ENCODE measurements at regions not wholly inside any gene's neighbourhood (a gene's known extent, or its start where the extent isn't known, plus 50 kb on each side); places are given as distances from the start of the nearest gene placed in this dataset.

DNA sequence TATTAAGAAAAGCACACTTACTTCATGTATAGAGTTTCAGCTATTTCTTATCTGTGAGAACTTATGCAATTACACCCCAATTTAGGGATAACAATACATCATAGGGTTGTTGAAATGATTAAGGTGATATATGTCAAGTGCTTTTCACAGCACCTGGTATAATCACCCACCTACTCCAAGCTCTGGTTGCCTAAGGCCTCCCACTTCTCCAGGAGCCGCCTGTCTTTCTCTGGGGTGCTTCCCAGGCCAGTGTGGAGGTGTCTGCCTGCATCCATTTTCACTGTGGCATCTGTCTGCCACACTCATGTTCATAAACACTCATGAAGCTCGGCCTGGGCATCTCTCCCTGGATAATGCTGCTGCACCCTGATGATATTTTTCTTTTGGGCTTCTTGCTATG, 250.3 kb downstream of the STK31 start:
- Mint-ChIP-seq H3K4me1 (peaks cover 28% of the 10 kb centered on the region), H3K4me3 (no peak overlapping the region), H3K27me3 (ENCODE audit: low read depth) (peaks cover 8% of the 10 kb centered on the region), H3K27ac (no peak overlapping the region), H3K9me3 (peaks cover 9% of the 10 kb centered on the region), H3K36me3 (no peaks in the 10 kb centered on the region)
- no peak for DNase-seq (ENCODE audit: low spot score in 2 of 2, unreplicated experiment in 2 of 2)
- TF ChIP-seq, protein P1, sequence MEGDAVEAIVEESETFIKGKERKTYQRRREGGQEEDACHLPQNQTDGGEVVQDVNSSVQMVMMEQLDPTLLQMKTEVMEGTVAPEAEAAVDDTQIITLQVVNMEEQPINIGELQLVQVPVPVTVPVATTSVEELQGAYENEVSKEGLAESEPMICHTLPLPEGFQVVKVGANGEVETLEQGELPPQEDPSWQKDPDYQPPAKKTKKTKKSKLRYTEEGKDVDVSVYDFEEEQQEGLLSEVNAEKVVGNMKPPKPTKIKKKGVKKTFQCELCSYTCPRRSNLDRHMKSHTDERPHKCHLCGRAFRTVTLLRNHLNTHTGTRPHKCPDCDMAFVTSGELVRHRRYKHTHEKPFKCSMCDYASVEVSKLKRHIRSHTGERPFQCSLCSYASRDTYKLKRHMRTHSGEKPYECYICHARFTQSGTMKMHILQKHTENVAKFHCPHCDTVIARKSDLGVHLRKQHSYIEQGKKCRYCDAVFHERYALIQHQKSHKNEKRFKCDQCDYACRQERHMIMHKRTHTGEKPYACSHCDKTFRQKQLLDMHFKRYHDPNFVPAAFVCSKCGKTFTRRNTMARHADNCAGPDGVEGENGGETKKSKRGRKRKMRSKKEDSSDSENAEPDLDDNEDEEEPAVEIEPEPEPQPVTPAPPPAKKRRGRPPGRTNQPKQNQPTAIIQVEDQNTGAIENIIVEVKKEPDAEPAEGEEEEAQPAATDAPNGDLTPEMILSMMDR (IDR thresholded peaks at IDR 0.05; ENCODE audit: unreplicated experiment), result no peak

DNA sequence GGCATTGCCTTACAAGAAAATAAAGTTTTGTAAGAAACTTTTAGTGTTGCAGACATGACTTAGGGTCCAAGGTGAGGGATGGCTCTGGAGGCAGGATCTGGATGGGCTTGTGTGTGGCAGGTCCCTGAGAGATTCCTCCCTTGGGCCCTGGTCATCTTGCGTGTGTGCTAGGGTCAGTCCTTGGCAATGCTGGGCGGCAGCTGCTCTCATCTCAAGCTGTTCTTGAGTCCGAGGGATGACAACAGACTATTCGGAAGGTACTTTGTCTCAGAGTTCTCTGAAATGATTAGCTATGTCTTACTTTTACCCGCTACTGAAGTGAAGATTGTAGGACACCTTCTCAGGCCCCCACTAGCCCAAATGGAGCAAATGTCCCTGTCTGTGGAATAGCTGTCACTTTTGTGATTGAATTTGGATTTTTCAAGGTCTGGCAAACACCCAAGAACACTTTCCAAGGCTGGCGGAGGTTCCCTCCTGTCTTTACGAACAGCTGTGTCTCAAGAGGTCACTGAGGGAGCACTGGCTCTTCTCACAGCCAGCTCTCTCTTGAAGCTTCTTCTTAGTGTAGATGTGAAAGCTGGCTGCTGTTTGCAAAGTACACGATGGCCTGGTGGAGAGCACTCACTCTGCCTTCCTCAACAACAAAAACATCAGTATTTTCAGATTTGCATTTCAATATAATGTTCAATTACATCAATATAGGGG, 253.6 kb downstream of the STK31 start:
- Mint-ChIP-seq H3K4me3 (no peak overlapping the region), H3K27me3 (ENCODE audit: low read depth) (peaks cover 8% of the 10 kb centered on the region), H3K4me1 (peaks cover 36% of the 10 kb centered on the region), H3K36me3 (no peaks in the 10 kb centered on the region), H3K9me3 (peaks cover 4% of the 10 kb centered on the region), H3K27ac (no peak overlapping the region)
- TF ChIP-seq, protein P1 (IDR thresholded peaks at IDR 0.05; ENCODE audit: unreplicated experiment), result no peak
- no peak for DNase-seq (ENCODE audit: low spot score in 2 of 2, unreplicated experiment in 2 of 2)

DNA sequence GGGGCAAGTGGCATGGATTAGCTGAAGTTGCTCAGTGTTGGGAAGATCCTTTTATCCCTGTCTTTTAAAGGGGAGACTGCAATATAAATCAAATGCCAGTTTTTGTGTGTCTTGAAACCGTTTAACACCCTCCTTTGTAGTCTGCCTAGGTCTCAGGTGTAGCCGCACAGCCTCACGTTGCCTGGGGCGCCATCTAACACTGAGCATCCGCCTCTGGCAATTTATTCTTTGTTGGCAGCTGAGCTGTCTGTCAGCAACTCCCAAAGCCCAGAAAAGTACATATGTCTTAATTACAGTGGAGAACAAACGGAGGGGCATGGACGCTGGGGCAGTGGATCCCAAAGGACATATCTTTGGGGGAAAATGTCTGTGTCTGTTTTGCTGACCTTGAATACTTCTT, 254.7 kb downstream of the STK31 start:
- Mint-ChIP-seq H3K4me3 (no peak overlapping the region), H3K4me1 (peaks cover 47% of the 10 kb centered on the region), H3K27me3 (ENCODE audit: low read depth) (peaks cover 5% of the 10 kb centered on the region), H3K9me3 (peaks cover 4% of the 10 kb centered on the region), H3K27ac (no peak overlapping the region), H3K36me3 (no peaks in the 10 kb centered on the region)
- TF ChIP-seq, protein P1 (IDR thresholded peaks at IDR 0.05; ENCODE audit: unreplicated experiment), result no peak
- no peak for DNase-seq (ENCODE audit: low spot score in 2 of 2, unreplicated experiment in 2 of 2)

DNA sequence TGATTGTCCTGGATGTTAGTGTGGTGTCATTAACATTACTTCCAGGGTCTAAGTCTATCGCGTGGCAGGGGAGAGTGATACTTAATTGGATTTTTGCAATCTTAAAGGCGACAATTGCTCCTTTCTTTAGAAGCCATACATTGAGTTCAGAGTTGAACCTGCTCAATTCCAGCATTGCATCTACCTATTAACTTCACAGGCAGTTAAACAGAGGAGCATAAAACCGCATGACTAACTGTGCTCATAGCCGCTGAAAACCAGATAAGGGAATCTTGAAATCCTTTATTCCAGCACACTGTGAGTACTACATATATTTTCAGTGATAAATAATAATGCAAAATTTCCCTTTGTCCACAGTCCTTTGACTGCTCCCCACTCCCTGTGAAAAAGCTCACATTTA, 255.3 kb downstream of the STK31 start:
- Mint-ChIP-seq H3K9me3 (peaks cover 4% of the 10 kb centered on the region), H3K4me1 (peaks cover 52% of the 10 kb centered on the region), H3K27ac (no peak overlapping the region), H3K4me3 (no peak overlapping the region), H3K27me3 (ENCODE audit: low read depth) (peaks cover 5% of the 10 kb centered on the region), H3K36me3 (no peaks in the 10 kb centered on the region)
- TF ChIP-seq, protein P1 (IDR thresholded peaks at IDR 0.05; ENCODE audit: unreplicated experiment), result no peak
- DNase-seq (ENCODE audit: low spot score in 2 of 2, unreplicated experiment in 2 of 2), result no peak

DNA sequence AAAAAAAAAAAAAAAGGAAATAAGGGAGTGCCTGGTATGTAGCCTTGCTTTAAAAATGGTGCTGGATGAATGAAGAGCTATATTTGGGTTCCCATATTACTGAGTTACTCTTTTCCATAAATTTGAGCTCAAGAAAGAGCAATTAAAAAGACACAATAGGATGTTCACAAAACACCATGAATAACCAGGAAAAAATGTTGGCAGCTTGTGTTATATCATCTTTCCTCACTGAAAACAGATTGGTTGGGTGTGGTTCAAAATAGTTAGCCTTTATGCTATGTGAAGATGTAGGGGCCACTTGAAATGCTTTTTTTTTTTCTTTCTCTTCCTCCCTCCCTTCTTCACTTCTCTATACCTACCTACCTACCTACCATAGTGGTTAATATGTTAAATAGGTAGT, 256.9 kb downstream of the STK31 start:
- DNase-seq (ENCODE audit: low spot score in 2 of 2, unreplicated experiment in 2 of 2), result no peak
- Mint-ChIP-seq H3K4me3 (no peak overlapping the region), H3K27ac (no peak overlapping the region), H3K9me3 (no peaks in the 10 kb centered on the region), H3K27me3 (ENCODE audit: low read depth) (no peaks in the 10 kb centered on the region), H3K36me3 (no peaks in the 10 kb centered on the region), H3K4me1 (peaks cover 57% of the 10 kb centered on the region)
- TF ChIP-seq, protein P1 (IDR thresholded peaks at IDR 0.05; ENCODE audit: unreplicated experiment), result no peak
